Lung (tissue), 11 donors: ENCODE measurements at regions not wholly inside any gene's neighbourhood (a gene's known extent, or its start where the extent isn't known, plus 50 kb on each side); places are given as distances from the start of the nearest gene placed in this dataset.

Experiments
- ATAC-seq: fragments of 200-7000 bp; cut with Tn5 transposase; one replicate; pipeline ENCODE4 v1.9.1; 2020; ENCODE audit warnings: moderate number of reproducible peaks; ENCODE audit not compliant: insufficient read depth, low FRiP score
- DNase-seq, 3 donors: peaks; one replicate each; pipeline ENCODE4 v3.0.0-alpha.2; 2013 to 2017
- H3K27ac ChIP-seq, 2 donors: one replicate each; pipeline ENCODE4 v1.5.1; 2013; ENCODE audit warnings: mild to moderate bottlenecking in 2 of 2, moderate library complexity in 2 of 2, control low read depth in 1 of 2, inconsistent platforms in 1 of 2, low read depth in 1 of 2, low read length in 1 of 2
- H3K27me3 ChIP-seq, 3 donors: one replicate each; pipeline ENCODE4 v1.5.1; 2013; ENCODE audit warnings: low read length in 2 of 3; ENCODE audit not compliant: control insufficient read depth in 3 of 3, insufficient read depth in 3 of 3
- H3K36me3 ChIP-seq, 4 donors: one replicate each; pipeline ENCODE4 v1.5.1; 2013; ENCODE audit warnings: low read length in 4 of 4, mild to moderate bottlenecking in 1 of 4, moderate library complexity in 1 of 4; ENCODE audit not compliant: control insufficient read depth in 4 of 4, insufficient read depth in 4 of 4
- H3K4me1 ChIP-seq, 5 donors: one replicate each; pipeline ENCODE4 v1.5.1; 2013; ENCODE audit warnings: low read length in 5 of 5, mild to moderate bottlenecking in 2 of 5, moderate library complexity in 1 of 5; ENCODE audit not compliant: control insufficient read depth in 5 of 5, insufficient read depth in 5 of 5
- H3K4me3 ChIP-seq: one replicate; pipeline ENCODE4 v1.5.1; 2013; ENCODE audit warnings: mild to moderate bottlenecking, control low read depth, moderate library complexity
- H3K9ac ChIP-seq, 2 donors: one replicate each; pipeline ENCODE4 v1.5.1; 2013; ENCODE audit warnings: low read length in 2 of 2, control low read depth in 1 of 2; ENCODE audit not compliant: insufficient read depth in 1 of 2
- H3K9me3 ChIP-seq, 4 donors: one replicate each; pipeline ENCODE4 v1.5.1; 2013; ENCODE audit warnings: low read length in 3 of 4, mild to moderate bottlenecking in 1 of 4, moderate library complexity in 1 of 4; ENCODE audit not compliant: control insufficient read depth in 4 of 4, insufficient read depth in 3 of 4
- CTCF ChIP-seq: IDR thresholded peaks from 2 replicates; pipeline ENCODE4 v1.5.1; 2012; ENCODE audit warnings: mild to moderate bottlenecking; ENCODE audit errors: control extremely low read depth, extremely low read depth
- WGBS, 2 donors: extraction: QIAGEN DNeasy Blood & Tissue Kit; methylation state at CpG; one replicate each; pipeline ENCODE4 v1.1.7; 2013; 5-methylcytosine and 5-hydroxymethylcytosine counted together
- donor health status: control.
- donor health status: control.
- donor health status: Bipolar disorder and iron deficiency.
- donor health status: healthy.
- donor health status: DM: yes; HTN: yes; CAD: no.

- H3K9ac ChIP-seq, result no peak overlapping the region
- ATAC-seq (no peak), DNase-seq (no peak)
- no peak for TF ChIP-seq CTCF
- H3K4me3 ChIP-seq, result no peak overlapping the region
- no peaks in the 10 kb centered on the region for H3K4me1 ChIP-seq
- no peak overlapping the region for H3K27ac ChIP-seq
- no peaks in the 10 kb centered on the region for H3K27me3 ChIP-seq
- no peaks in the 10 kb centered on the region for H3K36me3 ChIP-seq
- 86 to 99% methylated on average over 2 of the region's 2 CpGs for WGBS, 2 donors
- no peaks in the 10 kb centered on the region for H3K9me3 ChIP-seq
Observed at GRCh38 chr2:155519529-155520130, 812.9 kb downstream of the NR4A2 start.

GRCh38 chr2:155518094-155518493 lies 814.4 kb downstream of the NR4A2 start:
- 70 to 72% methylated on average over 3 of the region's 3 CpGs for WGBS, 2 donors
- no peak for TF ChIP-seq CTCF

GRCh38 chr2:155517362-155517761 lies 815.2 kb downstream of the NR4A2 start:
- no peak overlapping the region for H3K4me3 ChIP-seq
- no peaks in the 10 kb centered on the region for H3K4me1 ChIP-seq
- no peak overlapping the region for H3K27ac ChIP-seq
- H3K9me3 ChIP-seq, result no peaks in the 10 kb centered on the region
- H3K36me3 ChIP-seq, result no peaks in the 10 kb centered on the region
- DNase-seq (no peak), ATAC-seq (no peak)
- no peak for TF ChIP-seq CTCF
- H3K9ac ChIP-seq, result no peak overlapping the region
- no peaks in the 10 kb centered on the region for H3K27me3 ChIP-seq
- 78 to 86% methylated on average over 1 of the region's 1 CpG for WGBS, 2 donors

More at GRCh38 chr2:155518094-155518493, 814.4 kb downstream of the NR4A2 start:
- no peak overlapping the region for H3K9ac ChIP-seq
- DNase-seq (no peak), ATAC-seq (no peak)
- no peak overlapping the region for H3K27ac ChIP-seq
- no peaks in the 10 kb centered on the region for H3K36me3 ChIP-seq
- no peaks in the 10 kb centered on the region for H3K4me1 ChIP-seq
- H3K4me3 ChIP-seq, result no peak overlapping the region
- no peaks in the 10 kb centered on the region for H3K9me3 ChIP-seq
- H3K27me3 ChIP-seq, result no peaks in the 10 kb centered on the region

- ATAC-seq, result no peak
- Histone ChIP-seq H3K9me3 (no peaks in the 10 kb centered on the region), H3K4me3 (no peak overlapping the region), H3K4me1 (no peaks in the 10 kb centered on the region), H3K9ac (no peak overlapping the region), H3K36me3 (no peaks in the 10 kb centered on the region), H3K27ac (no peak overlapping the region), H3K27me3 (no peaks in the 10 kb centered on the region)
- DNase-seq, result no peak
- TF ChIP-seq CTCF, result no peak
- 67 to 72% methylated on average over 1 of the region's 1 CpG for WGBS, 2 donors
Observed at GRCh38 chr2:155513248-155513647, 814.8 kb downstream of the KCNJ3 start.
